ENCODE measurements at regions not wholly inside any gene's neighbourhood (a gene's known extent, or its start where the extent isn't known, plus 50 kb on each side); places are given as distances from the start of the nearest gene placed in this dataset.

DNA sequence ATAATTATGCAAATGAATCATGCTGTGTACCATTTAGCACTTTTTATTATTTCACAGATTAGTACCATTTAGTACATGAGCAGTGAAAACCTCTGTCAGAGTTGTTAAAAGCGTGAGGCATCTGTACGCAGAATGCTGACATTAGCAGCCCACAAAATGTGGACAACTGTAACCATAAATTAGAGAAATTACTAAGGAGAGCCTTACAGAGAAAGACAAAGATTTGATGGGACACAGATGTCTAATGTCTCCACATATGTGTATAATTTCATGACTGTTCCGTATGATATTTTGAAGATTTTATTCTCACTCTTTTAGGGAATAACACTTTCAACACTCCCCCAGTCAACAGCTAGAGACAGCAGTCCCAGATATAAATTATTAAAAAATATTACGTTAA is 414.0 kb upstream of the ANKRD30A start:
- H3K9me3 ChIP-seq, result no peaks in the 10 kb centered on the region
- TF ChIP-seq, protein P1, sequence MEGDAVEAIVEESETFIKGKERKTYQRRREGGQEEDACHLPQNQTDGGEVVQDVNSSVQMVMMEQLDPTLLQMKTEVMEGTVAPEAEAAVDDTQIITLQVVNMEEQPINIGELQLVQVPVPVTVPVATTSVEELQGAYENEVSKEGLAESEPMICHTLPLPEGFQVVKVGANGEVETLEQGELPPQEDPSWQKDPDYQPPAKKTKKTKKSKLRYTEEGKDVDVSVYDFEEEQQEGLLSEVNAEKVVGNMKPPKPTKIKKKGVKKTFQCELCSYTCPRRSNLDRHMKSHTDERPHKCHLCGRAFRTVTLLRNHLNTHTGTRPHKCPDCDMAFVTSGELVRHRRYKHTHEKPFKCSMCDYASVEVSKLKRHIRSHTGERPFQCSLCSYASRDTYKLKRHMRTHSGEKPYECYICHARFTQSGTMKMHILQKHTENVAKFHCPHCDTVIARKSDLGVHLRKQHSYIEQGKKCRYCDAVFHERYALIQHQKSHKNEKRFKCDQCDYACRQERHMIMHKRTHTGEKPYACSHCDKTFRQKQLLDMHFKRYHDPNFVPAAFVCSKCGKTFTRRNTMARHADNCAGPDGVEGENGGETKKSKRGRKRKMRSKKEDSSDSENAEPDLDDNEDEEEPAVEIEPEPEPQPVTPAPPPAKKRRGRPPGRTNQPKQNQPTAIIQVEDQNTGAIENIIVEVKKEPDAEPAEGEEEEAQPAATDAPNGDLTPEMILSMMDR (IDR thresholded peaks at IDR 0.05), result no peak
- no peak for TF ChIP-seq EP300 (IDR thresholded peaks at IDR 0.05)
- no peak for TF ChIP-seq POLR2A (IDR thresholded peaks at IDR 0.05)
- DNase-seq (ENCODE audit: low spot score in 2 of 2), result no peak
- WGBS, 2 donors, result 86 to 88% methylated on average over 4 of the region's 4 CpGs
- H3K4me3 ChIP-seq, result no peak overlapping the region
- no peaks in the 10 kb centered on the region for H3K4me1 ChIP-seq
- H3K27me3 ChIP-seq, result no peaks in the 10 kb centered on the region
- no peak overlapping the region for H3K27ac ChIP-seq
- H3K36me3 ChIP-seq, result no peaks in the 10 kb centered on the region

DNA sequence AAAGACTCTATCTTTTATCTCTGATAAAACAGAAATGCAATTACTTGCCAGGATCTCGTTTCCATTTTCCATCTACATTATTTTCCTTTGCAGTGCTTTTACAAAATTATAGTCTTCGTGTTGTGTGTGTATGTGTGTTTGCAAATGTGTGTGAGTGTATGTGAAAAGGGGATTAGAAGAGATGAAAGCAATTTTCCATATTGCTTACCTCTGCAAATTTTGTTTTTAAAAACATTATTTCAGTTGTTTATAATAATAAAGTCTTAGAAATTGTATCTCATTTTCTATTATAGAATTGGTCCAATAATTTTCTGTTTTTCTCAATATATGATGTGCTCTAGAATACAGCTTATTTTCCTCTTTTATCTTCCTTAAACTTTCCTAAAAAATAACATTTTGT is 421.3 kb upstream of the ANKRD30A start:
- no peaks in the 10 kb centered on the region for H3K27me3 ChIP-seq
- no peaks in the 10 kb centered on the region for H3K36me3 ChIP-seq
- no peak for DNase-seq (ENCODE audit: low spot score in 2 of 2)
- no peaks in the 10 kb centered on the region for H3K4me1 ChIP-seq
- H3K4me3 ChIP-seq, result no peak overlapping the region
- no peak overlapping the region for H3K27ac ChIP-seq
- TF ChIP-seq POLR2A (IDR thresholded peaks at IDR 0.05) (no peak), EP300 (IDR thresholded peaks at IDR 0.05) (no peak)
- TF ChIP-seq, protein P1 (IDR thresholded peaks at IDR 0.05), result no peak
- H3K9me3 ChIP-seq, result peaks cover 0 to 14% (median 0%) of the 10 kb centered on the region in 4 donors
- 47 to 56% methylated on average over 2 of the region's 2 CpGs for WGBS, 2 donors

DNA sequence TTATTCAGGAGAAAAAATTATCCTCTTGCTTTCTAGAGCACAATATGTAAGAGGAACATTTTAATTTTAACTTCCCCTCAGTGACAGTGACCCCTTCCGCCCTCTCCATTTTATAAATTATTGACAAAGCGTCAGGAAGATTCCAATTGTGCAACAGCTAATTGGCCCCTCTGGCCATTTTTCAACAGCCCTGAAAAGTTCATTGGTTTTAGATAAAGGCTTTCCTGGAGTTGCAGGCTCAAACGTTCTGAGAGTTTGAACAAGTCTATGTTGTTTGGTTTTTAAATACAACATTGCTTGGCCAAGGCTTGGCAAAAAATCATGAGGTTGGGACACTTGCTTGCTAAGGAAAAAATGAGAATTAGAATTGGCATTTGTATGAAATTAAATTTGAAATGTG is 422.2 kb upstream of the ANKRD30A start:
- no peak overlapping the region for H3K4me3 ChIP-seq
- WGBS, 2 donors, result 40 to 44% methylated on average over 3 of the region's 3 CpGs
- no peak overlapping the region for H3K27ac ChIP-seq

DNA sequence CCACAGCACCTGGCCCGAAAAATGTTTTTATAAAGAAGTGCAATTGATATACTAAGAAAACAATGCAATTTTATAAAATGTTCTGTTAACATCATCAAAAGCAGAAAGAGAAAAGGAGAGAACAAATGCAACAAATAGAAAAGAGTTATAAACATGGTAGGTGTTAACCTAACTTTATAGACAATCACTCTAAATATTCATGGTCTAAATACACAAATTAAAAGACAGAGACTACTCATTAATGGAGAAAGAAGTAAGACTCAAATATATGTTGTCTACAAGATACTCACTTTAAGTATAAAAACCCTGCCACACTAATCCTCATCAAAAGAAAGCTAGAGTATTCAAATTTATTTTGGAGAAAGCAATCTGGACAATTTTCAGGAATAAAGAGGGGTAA is 425.3 kb upstream of the ANKRD30A start:
- Histone ChIP-seq H3K27ac (no peak overlapping the region), H3K27me3 (no peaks in the 10 kb centered on the region), H3K4me3 (no peak overlapping the region), H3K36me3 (no peaks in the 10 kb centered on the region), H3K4me1 (no peaks in the 10 kb centered on the region), H3K9me3 (peaks cover 0 to 17% (median 0%) of the 10 kb centered on the region in 4 donors)
- no peak for DNase-seq (ENCODE audit: low spot score in 2 of 2)
- TF ChIP-seq, protein P1 (IDR thresholded peaks at IDR 0.05), result no peak
- TF ChIP-seq POLR2A (IDR thresholded peaks at IDR 0.05) (no peak), EP300 (IDR thresholded peaks at IDR 0.05) (no peak)
- WGBS, 2 donors, result 89 to 100% methylated on average over 1 of the region's 1 CpG

More for the DNA sequence above, 422.2 kb upstream of the ANKRD30A start:
- H3K9me3 ChIP-seq, result peaks cover 0 to 14% (median 0%) of the 10 kb centered on the region in 4 donors
- DNase-seq (ENCODE audit: low spot score in 2 of 2), result no peak
- TF ChIP-seq POLR2A (IDR thresholded peaks at IDR 0.05) (no peak), EP300 (IDR thresholded peaks at IDR 0.05) (no peak)
- TF ChIP-seq, protein P1 (IDR thresholded peaks at IDR 0.05), result no peak
- no peaks in the 10 kb centered on the region for H3K27me3 ChIP-seq
- no peaks in the 10 kb centered on the region for H3K4me1 ChIP-seq
- H3K36me3 ChIP-seq, result no peaks in the 10 kb centered on the region

DNA sequence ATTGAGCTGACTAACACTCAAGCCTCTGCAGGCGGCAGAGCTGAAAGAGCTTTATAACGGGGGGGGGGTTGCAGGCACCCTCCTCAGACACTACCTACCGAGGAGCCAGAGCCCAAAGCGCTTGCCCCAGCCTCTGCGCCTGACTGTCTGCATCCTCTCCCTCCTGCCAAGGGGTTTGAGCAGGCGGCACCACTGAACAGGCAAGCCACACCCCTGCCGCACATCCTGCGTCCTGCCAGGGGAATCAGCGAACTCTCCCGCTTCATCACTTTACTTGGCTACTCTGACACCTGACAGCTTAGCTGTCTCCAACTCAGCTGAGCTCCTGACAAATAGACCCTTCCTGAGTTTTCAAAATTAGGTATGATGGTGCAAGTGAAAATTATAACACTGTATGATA is 432.6 kb upstream of the ANKRD30A start:
- peaks cover 0 to 3% (median 0%) of the 10 kb centered on the region in 4 donors for H3K9me3 ChIP-seq
- WGBS, 2 donors, result 88 to 90% methylated on average over 7 to 10 of the region's 10 CpGs
- no peaks in the 10 kb centered on the region for H3K4me1 ChIP-seq
- no peak for TF ChIP-seq POLR2A (IDR thresholded peaks at IDR 0.05)
- no peak for TF ChIP-seq EP300 (IDR thresholded peaks at IDR 0.05)
- TF ChIP-seq, protein P1 (IDR thresholded peaks at IDR 0.05), result no peak
- no peaks in the 10 kb centered on the region for H3K36me3 ChIP-seq
- H3K4me3 ChIP-seq, result no peak overlapping the region
- no peaks in the 10 kb centered on the region for H3K27me3 ChIP-seq
- no peak overlapping the region for H3K27ac ChIP-seq
- no peak for DNase-seq (ENCODE audit: low spot score in 2 of 2)
